Fibroblast of lung (primary cell): ENCODE measurements at regions not wholly inside any gene's neighbourhood (a gene's known extent, or its start where the extent isn't known, plus 50 kb on each side); places are given as distances from the start of the nearest gene placed in this dataset.

Source experiments
- DNase-seq, 2 donors: peaks; one replicate each; pipeline versions ENCODE4 v3.0.0 to v3.0.0-alpha.2; 2010; ENCODE audit warnings: low read depth in 2 of 2
- H2AFZ ChIP-seq: 2 replicates; pipeline ENCODE4 v1.5.1; 2012; ENCODE audit warnings: low read length, control low read depth, inconsistent platforms
- H3K27ac ChIP-seq: 2 replicates; pipeline ENCODE4 v1.5.1; 2011; ENCODE audit warnings: low read length, control low read depth; ENCODE audit not compliant: insufficient read depth
- H3K27me3 ChIP-seq: 2 replicates; pipeline ENCODE4 v1.5.1; 2011; ENCODE audit warnings: mild to moderate bottlenecking, low read length; ENCODE audit not compliant: control insufficient read depth, insufficient read depth
- H3K36me3 ChIP-seq: 2 replicates; pipeline ENCODE4 v1.5.1; 2011; ENCODE audit warnings: low read length; ENCODE audit not compliant: control insufficient read depth, insufficient read depth
- H3K4me1 ChIP-seq: 2 replicates; pipeline ENCODE4 v1.5.1; 2011; ENCODE audit warnings: low read length; ENCODE audit not compliant: control insufficient read depth, insufficient read depth; ENCODE audit errors: extremely low read depth
- H3K4me2 ChIP-seq: 2 replicates; pipeline ENCODE4 v1.5.1; 2011; ENCODE audit warnings: low read length, control low read depth; ENCODE audit not compliant: insufficient read depth; ENCODE audit errors: extremely low read depth
- H3K4me3 ChIP-seq, 4 experiments: fragments of 200-600 bp in 1 of 4; sonication (generic) in 1 of 4; replicated peaks in 1 of 4; 2 replicates each; pipeline ENCODE4 v1.5.1; 2011 to 2016; ENCODE audit warnings: low read length in 4 of 4, low read depth in 3 of 4, mild to moderate bottlenecking in 3 of 4, control low read depth in 2 of 4, inconsistent platforms in 1 of 4, mixed read lengths in 1 of 4; ENCODE audit not compliant: insufficient read depth in 1 of 4; ENCODE audit errors: control extremely low read depth in 1 of 4
- H3K79me2 ChIP-seq: 2 replicates; pipeline ENCODE4 v1.5.1; 2012; ENCODE audit warnings: mild to moderate bottlenecking, low read length, inconsistent platforms; ENCODE audit not compliant: control insufficient read depth, insufficient read depth
- H3K9ac ChIP-seq: 2 replicates; pipeline ENCODE4 v1.5.1; 2011; ENCODE audit warnings: mild to moderate bottlenecking, low read length, control low read depth; ENCODE audit not compliant: insufficient read depth
- H3K9me3 ChIP-seq: 2 replicates; pipeline ENCODE4 v1.5.1; 2012; ENCODE audit warnings: low read depth, low read length; ENCODE audit not compliant: control insufficient read depth, insufficient read depth
- H4K20me1 ChIP-seq: 2 replicates; pipeline ENCODE4 v1.5.1; 2011; ENCODE audit warnings: low read length; ENCODE audit not compliant: control insufficient read depth, insufficient read depth; ENCODE audit errors: extremely low read depth
- CTCF ChIP-seq, 2 donors: IDR thresholded peaks in 1 of 2; conservative IDR thresholded peaks in 1 of 2; 1 replicate in 1 of 2; 2 replicates in 1 of 2; pipeline ENCODE4 v1.5.1; 2011 to 2012; ENCODE audit warnings: low read length in 2 of 2, control low read depth in 1 of 2, inconsistent platforms in 1 of 2, low read depth in 1 of 2, mild to moderate bottlenecking in 1 of 2
- EZH2 ChIP-seq: IDR thresholded peaks from 2 replicates; pipeline ENCODE4 v1.5.1; 2012; ENCODE audit warnings: low read length, control low read depth, mild to moderate bottlenecking; ENCODE audit errors: missing control alignments

- no peak overlapping the region for H3K4me3 ChIP-seq
- no peak overlapping the region for H2AFZ ChIP-seq
- peaks cover 23% of the 10 kb centered on the region for H3K27me3 ChIP-seq
- no peak overlapping the region for H3K4me2 ChIP-seq
- TF ChIP-seq CTCF (conservative IDR thresholded peaks at IDR 0.05 in 1 of 2, IDR thresholded peaks at IDR 0.05 in 1 of 2; ENCODE audit: low read depth in 1 of 2, low read length in 2 of 2) (no peak), EZH2 (no peak)
- H3K79me2 ChIP-seq, result no peaks in the 10 kb centered on the region
- peak in 1 of 2 donors; percentile 51 for DNase-seq
- H3K36me3 ChIP-seq, result no peaks in the 10 kb centered on the region
- H4K20me1 ChIP-seq, result no peaks in the 10 kb centered on the region
- H3K9ac ChIP-seq, result no peak overlapping the region
- peaks cover 9% of the 10 kb centered on the region for H3K4me1 ChIP-seq
- H3K9me3 ChIP-seq, result no peaks in the 10 kb centered on the region
- no peak overlapping the region for H3K27ac ChIP-seq
These were observed 494.2 kb upstream of the PROK2 start for GRCh38 chr3:72279068-72279604.

- Histone ChIP-seq H2AFZ (no peak overlapping the region), H3K9ac (no peak overlapping the region), H3K27me3 (peaks cover 23% of the 10 kb centered on the region), H3K79me2 (no peaks in the 10 kb centered on the region), H3K27ac (no peak overlapping the region), H3K4me1 (peaks cover 14% of the 10 kb centered on the region), H3K36me3 (no peaks in the 10 kb centered on the region), H3K4me3 (no peak overlapping the region), H4K20me1 (no peaks in the 10 kb centered on the region), H3K4me2 (no peak overlapping the region), H3K9me3 (no peaks in the 10 kb centered on the region)
- TF ChIP-seq CTCF (conservative IDR thresholded peaks at IDR 0.05 in 1 of 2, IDR thresholded peaks at IDR 0.05 in 1 of 2; ENCODE audit: low read depth in 1 of 2, low read length in 2 of 2) (no peak), EZH2 (no peak)
- DNase-seq, result no peak
These were observed 493.6 kb upstream of the PROK2 start for GRCh38 chr3:72278349-72279067.

- Histone ChIP-seq H3K79me2 (no peaks in the 10 kb centered on the region), H4K20me1 (no peaks in the 10 kb centered on the region), H3K27ac (no peak overlapping the region), H3K9ac (no peak overlapping the region), H3K4me3 (no peak overlapping the region), H2AFZ (no peak overlapping the region), H3K4me1 (peaks cover 17% of the 10 kb centered on the region), H3K9me3 (no peaks in the 10 kb centered on the region), H3K4me2 (no peak overlapping the region), H3K36me3 (no peaks in the 10 kb centered on the region), H3K27me3 (peaks cover 23% of the 10 kb centered on the region)
- TF ChIP-seq CTCF (conservative IDR thresholded peaks at IDR 0.05 in 1 of 2, IDR thresholded peaks at IDR 0.05 in 1 of 2; ENCODE audit: low read depth in 1 of 2, low read length in 2 of 2), result no peak
- no peak for TF ChIP-seq EZH2
- DNase-seq, result no peak
These were observed 492.8 kb upstream of the PROK2 start for GRCh38 chr3:72277710-72278109.
